ENCODE measurements at regions not wholly inside any gene's neighbourhood (a gene's known extent, or its start where the extent isn't known, plus 50 kb on each side); places are given as distances from the start of the nearest gene placed in this dataset.

GRCh38 chr11:11691296-11692151 is 69.7 kb upstream of the GALNT18 start:
- TF ChIP-seq CTCF (conservative IDR thresholded peaks at IDR 0.05; ENCODE audit: low read depth in 2 of 2) (no peak), EZH2 (IDR thresholded peaks at IDR 0.05; ENCODE audit: low read depth, unreplicated experiment) (no peak), EZH2phosphoT487 (IDR thresholded peaks at IDR 0.05; ENCODE audit: unreplicated experiment) (no peak), POLR2AphosphoS5 (IDR thresholded peaks at IDR 0.05; ENCODE audit: low read depth) (no peak), CREB1 (CRISPR knock-in tag; IDR thresholded peaks at IDR 0.05; ENCODE audit: low read depth) (no peak), ZNF331 (CRISPR knock-in tag; IDR thresholded peaks at IDR 0.05; ENCODE audit: low read depth) (no peak), REST (IDR thresholded peaks at IDR 0.05; ENCODE audit: unreplicated experiment) (no peak), ZNF462 (CRISPR knock-in tag; IDR thresholded peaks at IDR 0.05) (no peak), JUNB (IDR thresholded peaks at IDR 0.05; ENCODE audit: unreplicated experiment) (no peak), STAT1 (IDR thresholded peaks at IDR 0.05; ENCODE audit: unreplicated experiment) (no peak), ETS1 (IDR thresholded peaks at IDR 0.05) (no peak)
